ENCODE measurements at regions not wholly inside any gene's neighbourhood (a gene's known extent, or its start where the extent isn't known, plus 50 kb on each side); places are given as distances from the start of the nearest gene placed in this dataset.

- no peak for DNase-seq
Measured at GRCh38 chr5:61974680-61975079, 331.3 kb upstream of the KIF2A start.

DNA sequence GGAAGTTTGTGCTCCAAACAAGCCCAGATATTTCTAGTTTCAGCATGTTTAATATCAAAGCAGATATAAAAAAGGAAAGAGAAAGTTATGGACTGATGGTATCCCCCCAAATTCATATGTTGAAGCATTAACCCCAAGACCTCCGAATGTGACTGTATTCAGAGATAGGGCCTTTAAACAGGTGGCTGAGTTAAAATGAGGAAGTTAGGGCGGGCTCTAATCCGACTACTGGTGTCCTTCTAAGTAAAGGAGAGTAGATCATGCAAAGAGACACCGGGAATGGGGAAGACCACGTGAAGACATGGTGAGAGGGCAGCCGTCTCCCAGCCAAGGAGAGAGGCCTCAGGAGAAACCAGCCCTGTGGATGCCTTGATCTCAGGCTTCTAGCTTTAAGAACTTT lies 324.1 kb upstream of the KIF2A start:
- DNase-seq = no peak

- DNase-seq = no peak
Measured at GRCh38 chr5:61991430-61991829, 314.6 kb upstream of the KIF2A start.

GRCh38 chr5:61991866-61992265 lies 314.1 kb upstream of the KIF2A start:
- DNase-seq = no peak

- DNase-seq = no peak
Measured at GRCh38 chr5:61993295-61993927, 312.6 kb upstream of the KIF2A start.

- no peak for DNase-seq
Measured at GRCh38 chr5:61994171-61994570, 311.8 kb upstream of the KIF2A start.

- DNase-seq = no peak
Measured at GRCh38 chr5:61995486-61995885, 310.5 kb upstream of the KIF2A start.

GRCh38 chr5:61999371-61999770 lies 306.6 kb upstream of the KIF2A start:
- no peak for DNase-seq

DNA sequence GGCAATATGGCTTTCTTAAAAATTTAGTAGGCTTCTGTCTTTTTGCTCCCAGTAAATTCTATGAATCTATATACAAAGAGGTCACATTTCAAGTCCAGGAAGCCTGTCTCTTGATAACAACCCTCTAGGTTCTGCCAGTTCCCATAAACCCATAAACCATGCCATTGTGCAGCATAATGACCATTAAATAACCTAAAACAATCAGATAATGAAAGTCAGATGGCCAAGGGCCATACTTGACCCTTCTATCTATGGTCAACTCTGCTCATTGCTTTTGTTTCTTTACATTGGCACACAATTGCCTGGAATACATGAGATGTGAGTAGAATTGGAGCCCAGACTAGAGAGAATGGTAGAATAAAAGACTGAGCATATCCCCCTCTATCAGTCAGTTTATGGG lies 305.4 kb upstream of the KIF2A start:
- no peak for DNase-seq

- no peak for DNase-seq
Measured at GRCh38 chr5:62001640-62002039, 304.4 kb upstream of the KIF2A start.

GRCh38 chr5:62002436-62002835 lies 303.6 kb upstream of the KIF2A start:
- DNase-seq = no peak

GRCh38 chr5:62005551-62005950 lies 300.5 kb upstream of the KIF2A start:
- no peak for DNase-seq

DNA sequence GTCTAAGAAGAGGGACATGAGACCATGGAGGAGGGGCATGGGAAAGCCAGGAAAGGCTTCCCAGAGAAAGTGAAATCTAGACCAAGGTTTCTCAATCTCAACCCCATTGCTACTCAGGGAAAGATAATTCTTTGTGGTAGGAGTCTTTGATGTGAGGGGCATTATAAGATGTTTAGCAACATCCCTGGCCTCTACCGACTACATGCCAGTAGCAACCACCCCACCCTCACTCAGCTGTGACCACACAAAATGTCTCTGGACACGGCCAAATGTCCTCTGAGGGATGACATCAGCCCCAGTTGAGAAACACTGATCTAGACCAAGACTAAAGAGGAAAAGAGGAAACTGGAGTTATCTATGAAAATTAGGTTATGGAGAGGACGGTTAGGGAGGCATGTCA lies 298.5 kb upstream of the KIF2A start:
- no peak for DNase-seq

DNA sequence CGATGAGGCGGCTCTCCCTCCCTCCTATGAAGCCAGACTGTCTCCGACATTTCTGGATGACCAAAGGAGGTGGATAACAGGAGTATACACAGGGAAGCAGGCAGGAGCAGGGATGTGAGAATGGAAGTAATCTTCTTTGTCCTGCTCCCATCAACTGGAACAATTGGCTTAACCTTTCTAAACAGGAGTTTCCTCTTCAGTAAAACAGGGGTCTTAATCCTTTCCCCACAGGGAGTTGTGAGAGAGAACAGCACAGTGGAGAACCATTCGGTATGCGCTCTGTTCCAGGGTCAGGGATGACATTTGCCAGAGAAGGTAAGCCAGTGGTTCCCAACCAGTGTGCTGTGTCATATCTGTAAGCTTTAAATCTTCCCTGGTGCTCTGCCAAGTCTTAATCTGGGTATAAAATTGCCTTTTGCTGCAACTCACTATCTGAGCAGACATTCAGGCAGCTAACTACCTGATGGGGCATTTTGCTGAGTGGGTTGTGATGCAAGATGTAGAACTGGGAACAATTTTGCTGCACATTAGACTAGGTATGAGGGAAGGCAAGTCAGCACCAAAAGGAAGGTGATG lies 294.8 kb upstream of the KIF2A start:
- DNase-seq = no peak

GRCh38 chr5:62017092-62017491 lies 288.9 kb upstream of the KIF2A start:
- no peak for DNase-seq

- no peak for DNase-seq
Measured at GRCh38 chr5:62029303-62029702, 276.7 kb upstream of the KIF2A start.

DNA sequence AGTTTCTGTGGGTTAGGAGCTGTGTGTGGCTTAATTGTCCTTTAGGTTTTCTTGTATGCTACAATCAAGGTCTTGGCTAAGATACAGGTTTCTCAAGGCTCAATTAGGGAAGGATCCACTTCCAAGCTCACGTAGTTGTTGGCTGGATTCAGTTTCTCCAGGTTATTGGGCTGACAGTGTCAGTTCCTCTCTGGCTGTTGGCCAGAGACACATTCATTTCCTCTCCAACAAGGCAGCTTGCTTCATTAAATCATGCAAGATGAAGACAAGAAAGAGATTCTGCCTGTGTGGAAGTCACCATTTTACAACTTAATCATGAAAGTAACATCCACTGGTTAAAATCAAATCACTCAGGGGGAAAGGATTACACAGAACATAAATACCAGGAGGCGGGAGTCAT lies 275.7 kb upstream of the KIF2A start:
- DNase-seq = no peak

DNA sequence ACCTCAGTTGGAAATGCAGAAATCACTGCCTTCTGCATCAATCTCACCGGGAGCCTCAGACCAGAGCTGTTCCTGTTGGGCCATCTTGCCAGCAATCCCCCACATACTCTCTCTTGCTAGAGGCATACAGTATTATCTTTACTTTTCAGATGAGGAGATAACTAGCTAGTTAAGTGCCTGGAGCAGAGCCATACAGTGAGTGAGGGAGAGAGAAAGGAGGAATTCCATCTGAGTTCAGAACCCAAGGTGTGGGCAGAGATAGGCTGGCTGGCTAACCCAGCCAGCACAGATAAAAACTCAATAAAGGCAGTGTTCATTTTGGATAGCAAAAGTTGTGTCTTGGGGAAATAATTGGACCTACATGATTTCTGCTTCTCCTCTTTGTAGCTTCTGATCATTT lies 268.0 kb upstream of the KIF2A start:
- DNase-seq = no peak

DNA sequence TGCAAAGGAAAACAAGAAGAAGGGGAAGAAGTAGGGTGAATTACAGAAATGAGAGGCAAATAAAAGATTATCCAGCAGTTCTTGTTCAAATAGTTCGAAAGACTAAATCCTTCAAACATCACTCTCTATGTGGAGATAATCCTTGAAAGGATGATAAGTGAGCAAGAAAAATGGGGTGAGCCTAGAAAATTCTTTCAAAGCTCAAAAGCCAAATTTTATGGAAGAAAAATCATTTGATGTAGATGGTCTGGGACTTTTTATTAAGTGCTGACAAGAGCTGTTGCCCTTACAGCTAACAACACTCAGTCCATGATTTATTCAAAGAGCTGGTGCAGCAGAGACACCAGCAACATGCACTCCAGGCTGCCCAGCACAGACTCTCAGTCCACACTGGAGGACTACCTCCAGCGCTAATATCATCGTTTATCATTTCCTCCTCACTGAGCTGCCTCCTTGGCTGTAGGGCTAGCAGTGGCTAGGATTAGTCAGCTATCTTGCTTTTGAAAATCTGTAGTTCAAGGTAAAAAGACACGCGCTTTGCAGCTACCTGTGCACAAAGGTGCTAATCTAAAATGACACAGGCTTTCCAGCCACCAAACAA lies 264.8 kb upstream of the KIF2A start:
- peak in 1 of 2 experiments; percentile 9 for DNase-seq

DNA sequence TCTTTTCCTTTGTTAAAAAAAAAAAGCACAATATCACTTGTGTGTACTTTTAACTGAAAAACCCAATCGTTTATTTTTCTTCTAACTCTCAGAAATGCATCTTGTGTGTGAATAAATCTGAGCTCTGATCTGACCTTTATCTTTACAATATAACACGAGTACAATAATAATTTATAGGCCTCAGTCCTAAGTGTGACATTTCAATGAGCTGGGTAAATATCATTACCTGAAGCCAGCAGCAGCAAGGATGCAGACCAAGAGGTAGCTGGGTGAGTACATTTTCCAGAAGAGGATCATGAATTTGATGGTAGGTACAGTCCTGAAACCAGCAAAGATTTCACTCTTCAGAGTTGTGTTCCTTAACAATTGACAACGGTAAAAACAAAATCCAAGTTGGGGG lies 264.0 kb upstream of the KIF2A start:
- DNase-seq = peak in 1 of 2 experiments; percentile 33

DNA sequence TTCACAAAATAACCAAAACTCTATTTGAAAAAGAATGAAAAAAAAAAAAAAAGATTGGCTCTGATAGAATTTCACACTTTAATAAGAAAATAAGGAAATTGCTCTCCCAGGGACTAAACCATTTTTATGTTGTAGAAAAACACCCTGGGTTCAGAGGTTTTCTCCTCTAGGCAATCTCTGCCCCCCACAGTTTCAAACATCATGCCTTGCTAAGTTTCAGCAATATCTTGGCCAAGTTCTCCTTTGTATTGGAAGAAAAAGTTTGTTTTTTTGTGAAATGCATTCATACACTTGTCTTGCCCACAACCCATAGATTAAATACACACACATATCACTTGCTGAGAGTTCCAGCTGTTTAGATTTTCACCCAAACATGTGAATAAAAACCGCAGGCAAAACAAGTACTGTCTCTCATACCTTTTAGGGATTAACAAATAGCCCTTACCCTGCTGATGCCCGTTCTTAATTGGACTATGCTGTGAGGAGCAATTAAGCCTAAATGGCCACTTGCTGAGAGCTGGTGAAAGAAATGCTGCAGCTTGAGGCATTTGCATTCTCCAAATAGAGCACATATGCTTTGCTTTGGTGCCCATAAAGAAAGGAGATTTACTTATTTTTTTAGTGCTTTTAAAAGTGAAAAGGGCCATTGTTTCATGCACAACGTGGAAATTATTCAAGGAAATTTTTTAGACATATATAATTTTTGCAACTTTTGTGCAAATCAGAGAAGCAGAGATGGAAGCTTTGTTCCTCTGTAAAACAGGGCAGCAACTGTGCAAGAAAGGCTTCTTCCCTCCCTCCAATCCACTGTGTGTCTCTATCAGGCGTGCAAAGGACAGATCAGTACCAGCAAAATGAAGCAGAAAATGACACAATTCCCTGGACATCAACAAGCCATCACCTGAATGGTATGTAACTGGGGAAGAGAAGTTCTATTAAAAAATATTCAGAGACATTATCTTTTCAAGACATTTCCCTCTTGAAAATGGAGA lies 262.4 kb upstream of the KIF2A start:
- peak; percentile 63 to 88 for DNase-seq

- no peak for DNase-seq
Measured at GRCh38 chr5:62044989-62045388, 261.0 kb upstream of the KIF2A start.

- no peak for DNase-seq
Measured at GRCh38 chr5:62046191-62046590, 259.8 kb upstream of the KIF2A start.

GRCh38 chr5:62051747-62052146 lies 254.3 kb upstream of the KIF2A start:
- DNase-seq = no peak

Measured in NCI-H2081 (cell line).